Activated naive CD8-positive, alpha-beta T cell treated with anti-CD3 and anti-CD28 coated beads, Interleukin-2, amount 10 ng/mL, durations not matched to agents 7 days and 5 days (primary cell): ENCODE measurements at regions not wholly inside any gene's neighbourhood (a gene's known extent, or its start where the extent isn't known, plus 50 kb on each side); places are given as distances from the start of the nearest gene placed in this dataset.

Source experiments
- ATAC-seq: fragments of 150-1000 bp; cut with Tn5 transposase; one replicate; pipeline ENCODE4 v1.10.0; 2021; ENCODE audit warnings: low read depth, moderate library complexity
- POLR2A ChIA-PET: fragments of 350-600 bp; sonication (Branson Sonifier 250); formaldehyde crosslinking; loops from one replicate; lab custom pipeline; 2021; ENCODE audit warnings: antibody characterized with exemption; lab: Charles Lee
- DNase-seq: peaks from one replicate; pipeline ENCODE4 v3.0.0; 2021
- H3K27ac Mint-ChIP-seq: one replicate; pipeline ENCODE4 v1.8.0; 2022; ENCODE audit warnings: mild to moderate bottlenecking, mixed read lengths
- H3K27me3 Mint-ChIP-seq: one replicate; pipeline ENCODE4 v1.8.0; 2022; ENCODE audit warnings: mild to moderate bottlenecking, moderate library complexity, mixed read lengths
- H3K36me3 Mint-ChIP-seq: one replicate; pipeline ENCODE4 v1.8.0; 2021; ENCODE audit warnings: mild to moderate bottlenecking, mixed read lengths
- H3K4me1 Mint-ChIP-seq: one replicate; pipeline ENCODE4 v1.8.0; 2021; ENCODE audit warnings: mixed read lengths
- H3K4me3 Mint-ChIP-seq: one replicate; pipeline ENCODE4 v1.8.0; 2022; ENCODE audit warnings: mild to moderate bottlenecking, moderate library complexity, mixed read lengths
- H3K9me3 Mint-ChIP-seq: one replicate; pipeline ENCODE4 v1.8.0; 2021; ENCODE audit warnings: mixed read lengths

- peaks cover under 1% of the 10 kb centered on the region for H3K9me3 Mint-ChIP-seq
- no peaks in the 10 kb centered on the region for H3K4me1 Mint-ChIP-seq
Observed at GRCh38 chr1:13935336-13935735, 235.3 kb downstream of the PRDM2 start.

GRCh38 chr1:13941315-13941714, 241.3 kb downstream of the PRDM2 start:
- H3K4me3 Mint-ChIP-seq = no peak overlapping the region
- POLR2A ChIA-PET = no interaction called here
- DNase-seq (no peak), ATAC-seq (no peak)
- no peaks in the 10 kb centered on the region for H3K4me1 Mint-ChIP-seq
- peaks cover 14% of the 10 kb centered on the region for H3K27me3 Mint-ChIP-seq
- H3K27ac Mint-ChIP-seq = no peak overlapping the region
- H3K9me3 Mint-ChIP-seq = peaks cover 5% of the 10 kb centered on the region
- no peaks in the 10 kb centered on the region for H3K36me3 Mint-ChIP-seq

More at GRCh38 chr1:13935336-13935735, 235.3 kb downstream of the PRDM2 start:
- H3K4me3 Mint-ChIP-seq = no peak overlapping the region
- POLR2A ChIA-PET = no interaction called here
- no peaks in the 10 kb centered on the region for H3K36me3 Mint-ChIP-seq
- H3K27ac Mint-ChIP-seq = no peak overlapping the region
- ATAC-seq = no peak
- peaks cover 13% of the 10 kb centered on the region for H3K27me3 Mint-ChIP-seq
- no peak for DNase-seq

GRCh38 chr1:13943055-13943454, 243.1 kb downstream of the PRDM2 start:
- no peaks in the 10 kb centered on the region for H3K4me1 Mint-ChIP-seq
- H3K4me3 Mint-ChIP-seq = no peak overlapping the region
- POLR2A ChIA-PET = no interaction called here
- peaks cover 5% of the 10 kb centered on the region for H3K9me3 Mint-ChIP-seq
- H3K36me3 Mint-ChIP-seq = no peaks in the 10 kb centered on the region
- peaks cover 9% of the 10 kb centered on the region for H3K27me3 Mint-ChIP-seq
- DNase-seq = no peak
- H3K27ac Mint-ChIP-seq = no peak overlapping the region
- ATAC-seq = no peak

- no peak overlapping the region for H3K4me3 Mint-ChIP-seq
- no peak overlapping the region for H3K27ac Mint-ChIP-seq
- POLR2A ChIA-PET = no interaction called here
- peaks cover 3% of the 10 kb centered on the region for H3K9me3 Mint-ChIP-seq
- H3K4me1 Mint-ChIP-seq = no peaks in the 10 kb centered on the region
- no peaks in the 10 kb centered on the region for H3K36me3 Mint-ChIP-seq
- no peak for ATAC-seq
- H3K27me3 Mint-ChIP-seq = peaks cover 5% of the 10 kb centered on the region
- no peak for DNase-seq
Observed at GRCh38 chr1:13945856-13946255, 245.9 kb downstream of the PRDM2 start.

- Mint-ChIP-seq H3K9me3 (peaks cover 3% of the 10 kb centered on the region), H3K27ac (no peak overlapping the region), H3K27me3 (peaks cover 5% of the 10 kb centered on the region), H3K4me1 (no peaks in the 10 kb centered on the region), H3K4me3 (no peak overlapping the region), H3K36me3 (no peaks in the 10 kb centered on the region)
- DNase-seq = no peak
- POLR2A ChIA-PET = no interaction called here
- no peak for ATAC-seq
Observed at GRCh38 chr1:13947658-13948057, 247.7 kb downstream of the PRDM2 start.

- Mint-ChIP-seq H3K27me3 (peaks cover 7% of the 10 kb centered on the region), H3K4me1 (no peaks in the 10 kb centered on the region), H3K9me3 (no peaks in the 10 kb centered on the region), H3K27ac (no peak overlapping the region), H3K36me3 (no peaks in the 10 kb centered on the region), H3K4me3 (no peak overlapping the region)
- no peak for DNase-seq
- no peak for ATAC-seq
- POLR2A ChIA-PET = no interaction called here
Observed at GRCh38 chr1:13948396-13948795, 248.4 kb downstream of the PRDM2 start.

GRCh38 chr1:13948888-13949391, 249.0 kb downstream of the PRDM2 start:
- DNase-seq = no peak
- ATAC-seq = no peak
- Mint-ChIP-seq H3K27me3 (peaks cover 9% of the 10 kb centered on the region), H3K4me1 (no peaks in the 10 kb centered on the region), H3K36me3 (no peaks in the 10 kb centered on the region), H3K9me3 (no peaks in the 10 kb centered on the region), H3K4me3 (no peak overlapping the region), H3K27ac (no peak overlapping the region)
- POLR2A ChIA-PET = no interaction called here

- Mint-ChIP-seq H3K27me3 (peaks cover 14% of the 10 kb centered on the region), H3K4me1 (no peaks in the 10 kb centered on the region), H3K27ac (no peak overlapping the region), H3K9me3 (no peaks in the 10 kb centered on the region), H3K4me3 (no peak overlapping the region), H3K36me3 (no peaks in the 10 kb centered on the region)
- POLR2A ChIA-PET = no interaction called here
- no peak for DNase-seq
- ATAC-seq = no peak
Observed at GRCh38 chr1:13949546-13949945, 249.6 kb downstream of the PRDM2 start.

GRCh38 chr1:13950637-13951036, 250.6 kb downstream of the PRDM2 start:
- H3K27me3 Mint-ChIP-seq = peaks cover 16% of the 10 kb centered on the region
- H3K4me1 Mint-ChIP-seq = no peaks in the 10 kb centered on the region
- ATAC-seq (no peak), DNase-seq (no peak)
- POLR2A ChIA-PET = no interaction called here
- H3K9me3 Mint-ChIP-seq = no peaks in the 10 kb centered on the region
- no peaks in the 10 kb centered on the region for H3K36me3 Mint-ChIP-seq
- no peak overlapping the region for H3K27ac Mint-ChIP-seq
- H3K4me3 Mint-ChIP-seq = no peak overlapping the region

GRCh38 chr1:13951793-13952751, 252.1 kb downstream of the PRDM2 start:
- ATAC-seq (no peak), DNase-seq (no peak)
- H3K4me1 Mint-ChIP-seq = no peaks in the 10 kb centered on the region
- no peaks in the 10 kb centered on the region for H3K9me3 Mint-ChIP-seq
- peaks cover 13% of the 10 kb centered on the region for H3K27me3 Mint-ChIP-seq
- H3K27ac Mint-ChIP-seq = no peak overlapping the region
- no peaks in the 10 kb centered on the region for H3K36me3 Mint-ChIP-seq
- POLR2A ChIA-PET = no interaction called here
- no peak overlapping the region for H3K4me3 Mint-ChIP-seq

GRCh38 chr1:13952985-13953384, 253.0 kb downstream of the PRDM2 start:
- DNase-seq (no peak), ATAC-seq (no peak)
- no peaks in the 10 kb centered on the region for H3K4me1 Mint-ChIP-seq
- no peak overlapping the region for H3K27ac Mint-ChIP-seq
- POLR2A ChIA-PET = no interaction called here
- peaks cover 13% of the 10 kb centered on the region for H3K27me3 Mint-ChIP-seq
- H3K4me3 Mint-ChIP-seq = no peak overlapping the region
- no peaks in the 10 kb centered on the region for H3K9me3 Mint-ChIP-seq
- no peaks in the 10 kb centered on the region for H3K36me3 Mint-ChIP-seq

GRCh38 chr1:13956393-13956792, 256.4 kb downstream of the PRDM2 start:
- DNase-seq = no peak
- H3K36me3 Mint-ChIP-seq = no peaks in the 10 kb centered on the region
- POLR2A ChIA-PET = no interaction called here
- no peaks in the 10 kb centered on the region for H3K4me1 Mint-ChIP-seq
- no peaks in the 10 kb centered on the region for H3K9me3 Mint-ChIP-seq
- H3K27ac Mint-ChIP-seq = no peak overlapping the region
- ATAC-seq = no peak
- H3K27me3 Mint-ChIP-seq = peaks cover 13% of the 10 kb centered on the region
- H3K4me3 Mint-ChIP-seq = no peak overlapping the region

- Mint-ChIP-seq H3K27me3 (peaks cover 11% of the 10 kb centered on the region), H3K4me1 (no peaks in the 10 kb centered on the region), H3K4me3 (no peak overlapping the region), H3K36me3 (no peaks in the 10 kb centered on the region), H3K27ac (no peak overlapping the region), H3K9me3 (no peaks in the 10 kb centered on the region)
- POLR2A ChIA-PET = no interaction called here
- ATAC-seq (no peak), DNase-seq (peak; percentile 65)
Observed at GRCh38 chr1:13960375-13960987, 260.5 kb downstream of the PRDM2 start.

GRCh38 chr1:13964768-13965167, 264.8 kb downstream of the PRDM2 start:
- H3K4me1 Mint-ChIP-seq = no peaks in the 10 kb centered on the region
- H3K36me3 Mint-ChIP-seq = no peaks in the 10 kb centered on the region
- ATAC-seq (no peak), DNase-seq (no peak)
- POLR2A ChIA-PET = no interaction called here
- peaks cover 2% of the 10 kb centered on the region for H3K9me3 Mint-ChIP-seq
- H3K4me3 Mint-ChIP-seq = no peak overlapping the region
- H3K27ac Mint-ChIP-seq = no peak overlapping the region
- H3K27me3 Mint-ChIP-seq = peaks cover 17% of the 10 kb centered on the region
